ENCODE measurements at regions not wholly inside any gene's neighbourhood (a gene's known extent, or its start where the extent isn't known, plus 50 kb on each side); places are given as distances from the start of the nearest gene placed in this dataset.

- DNase-seq: no peak
Observed at GRCh38 chr5:38099205-38100168, 158.9 kb upstream of the EGFLAM start.

- no peak for DNase-seq
Observed at GRCh38 chr5:38094889-38095288, 163.5 kb upstream of the EGFLAM start.

GRCh38 chr5:38093855-38094254 is 164.5 kb upstream of the EGFLAM start:
- DNase-seq: no peak

- no peak for DNase-seq
Observed at GRCh38 chr5:38086777-38087176, 171.6 kb upstream of the EGFLAM start.

- peak in 2 of 56 donors; percentile 1 to 4 for DNase-seq
Observed at GRCh38 chr5:38079620-38080402, 178.5 kb upstream of the EGFLAM start.

- no peak for DNase-seq
Observed at GRCh38 chr5:38078161-38078560, 180.2 kb upstream of the EGFLAM start.

- DNase-seq: no peak
Observed at GRCh38 chr5:38077652-38078051, 180.7 kb upstream of the EGFLAM start.

GRCh38 chr5:38071831-38072694 is 186.3 kb upstream of the EGFLAM start:
- no peak for DNase-seq

- DNase-seq: no peak
Observed at GRCh38 chr5:38070304-38070950, 187.9 kb upstream of the EGFLAM start.

- DNase-seq: peak in 1 of 56 donors; percentile 1
Observed at GRCh38 chr5:38069360-38069759, 189.0 kb upstream of the EGFLAM start.

- no peak for DNase-seq
Observed at GRCh38 chr5:38060354-38060753, 198.0 kb upstream of the EGFLAM start.

GRCh38 chr5:38059876-38060275 is 198.5 kb upstream of the EGFLAM start:
- DNase-seq: no peak

- DNase-seq: no peak
Observed at GRCh38 chr5:38051711-38052511, 206.4 kb upstream of the EGFLAM start.

- DNase-seq: no peak
Observed at GRCh38 chr5:38048400-38048799, 208.6 kb upstream of the GDNF start.

- DNase-seq: no peak
Observed at GRCh38 chr5:38046103-38046502, 206.3 kb upstream of the GDNF start.

- DNase-seq: no peak
Observed at GRCh38 chr5:38045446-38045845, 205.6 kb upstream of the GDNF start.

GRCh38 chr5:38039826-38040225 is 200.0 kb upstream of the GDNF start:
- no peak for DNase-seq

- no peak for DNase-seq
Observed at GRCh38 chr5:38039091-38039490, 199.2 kb upstream of the GDNF start.

- no peak for DNase-seq
Observed at GRCh38 chr5:38036765-38037164, 196.9 kb upstream of the GDNF start.

GRCh38 chr5:38032149-38032548 is 192.3 kb upstream of the GDNF start:
- DNase-seq: no peak
